HG03135 (cell line): ENCODE measurements at regions not wholly inside any gene's neighbourhood (a gene's known extent, or its start where the extent isn't known, plus 50 kb on each side); places are given as distances from the start of the nearest gene placed in this dataset.
A peak's percentile ranks its signal among the peaks of the same experiment; 100 is the strongest.

Experiments used
- ATAC-seq: cut with Tn5 transposase; IDR thresholded peaks from one replicate; pipeline ENCODE4 v1.9.1; 2021; ENCODE audit warnings: mild to moderate bottlenecking, moderate library complexity; ENCODE audit not compliant: unreplicated experiment

- ATAC-seq, result no peak
These were observed 370.4 kb downstream of the MTX2 start for GRCh38 chr2:176639671-176640070.

DNA sequence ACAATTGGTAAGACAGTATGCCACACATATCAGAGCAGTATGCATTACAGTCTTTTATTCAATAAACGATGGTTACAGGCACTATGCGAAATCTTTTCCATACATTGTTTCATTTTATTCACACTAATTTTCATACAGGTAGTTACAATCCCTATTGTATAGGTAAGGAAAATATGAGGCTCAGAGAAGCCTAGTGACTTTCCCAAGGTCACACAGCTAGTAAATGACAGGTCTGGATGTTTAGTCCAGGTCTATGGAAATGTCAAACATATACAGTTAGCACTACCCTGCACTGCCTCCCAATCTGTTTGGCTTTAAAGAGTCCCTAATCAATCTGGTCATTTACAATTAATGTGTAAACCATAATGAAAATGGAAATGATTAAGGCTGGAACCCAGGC, 372.2 kb downstream of the MTX2 start:
- ATAC-seq, result no peak

DNA sequence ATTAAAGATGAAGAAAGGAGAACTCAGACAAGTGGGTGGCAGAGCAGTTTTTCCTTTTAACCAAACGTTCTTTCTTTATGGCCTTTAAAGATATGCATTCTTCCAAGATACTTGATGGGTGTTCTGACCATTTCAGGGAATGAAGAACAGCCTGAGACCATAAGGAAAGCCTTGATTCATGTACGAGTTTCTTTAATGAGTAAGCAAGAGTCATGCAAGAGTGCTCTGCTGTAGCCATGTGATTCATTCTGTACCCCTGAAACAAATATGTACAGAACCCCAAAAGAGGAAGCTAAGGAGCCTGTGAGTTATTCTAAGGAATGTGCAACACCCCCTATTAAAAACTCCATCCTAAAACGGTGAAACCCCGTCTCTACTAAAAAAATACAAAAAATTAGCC, 372.8 kb downstream of the MTX2 start:
- ATAC-seq, result no peak

DNA sequence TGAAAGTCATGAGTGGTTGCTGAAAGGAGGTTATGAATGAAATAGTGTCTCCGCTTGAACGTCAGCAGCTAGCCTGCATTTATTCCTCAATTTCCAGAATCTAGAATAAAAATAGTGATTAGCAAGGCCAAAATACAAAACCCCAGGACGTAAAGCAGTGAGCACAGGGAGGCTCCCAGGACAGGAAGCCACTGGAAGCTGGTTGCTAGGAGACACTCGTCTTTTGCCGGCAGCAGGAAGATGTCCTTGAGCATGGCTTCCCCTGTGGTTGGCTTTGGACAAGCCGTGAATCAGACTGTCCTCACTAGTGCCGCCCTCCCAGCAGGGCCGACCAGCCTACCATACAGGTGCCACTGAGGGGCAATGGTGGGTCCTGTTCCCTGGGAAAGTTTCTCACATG, 374.4 kb downstream of the MTX2 start:
- ATAC-seq, result no peak

- no peak for ATAC-seq
These were observed 376.3 kb downstream of the MTX2 start for GRCh38 chr2:176645494-176645893.

GRCh38 chr2:176646033-176646615, 376.9 kb downstream of the MTX2 start:
- ATAC-seq, result no peak

GRCh38 chr2:176647325-176648165, 378.3 kb downstream of the MTX2 start:
- no peak for ATAC-seq

DNA sequence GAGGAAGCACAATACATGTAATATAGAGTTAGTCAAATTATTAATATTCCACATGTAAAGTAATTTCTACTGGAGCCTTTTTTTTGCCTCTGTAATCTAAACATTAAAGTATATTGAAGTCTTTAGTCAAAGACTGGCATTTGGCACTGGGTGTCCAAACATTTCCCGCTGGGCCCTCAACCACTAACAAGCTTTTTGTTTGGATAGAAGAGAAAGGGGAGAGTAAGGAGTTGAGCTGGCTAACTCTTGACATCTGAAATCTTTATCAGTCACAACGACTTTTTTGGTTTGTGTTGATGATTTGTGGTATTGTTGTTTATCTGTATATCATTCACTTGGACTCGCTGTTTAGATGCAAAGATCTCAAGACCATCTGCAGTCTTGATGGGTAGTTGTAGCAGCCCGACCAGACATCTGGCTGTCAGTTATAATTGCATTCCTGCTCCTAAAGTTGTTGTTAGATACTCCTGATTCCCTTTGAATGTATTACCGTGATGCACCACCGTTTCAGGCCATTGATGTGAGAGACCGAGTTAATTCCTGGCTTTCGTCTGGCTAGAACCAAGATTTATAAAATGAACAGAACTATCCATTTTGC, 379.6 kb downstream of the MTX2 start:
- no peak for ATAC-seq

- no peak for ATAC-seq
These were observed 381.0 kb downstream of the MTX2 start for GRCh38 chr2:176650104-176650837.

DNA sequence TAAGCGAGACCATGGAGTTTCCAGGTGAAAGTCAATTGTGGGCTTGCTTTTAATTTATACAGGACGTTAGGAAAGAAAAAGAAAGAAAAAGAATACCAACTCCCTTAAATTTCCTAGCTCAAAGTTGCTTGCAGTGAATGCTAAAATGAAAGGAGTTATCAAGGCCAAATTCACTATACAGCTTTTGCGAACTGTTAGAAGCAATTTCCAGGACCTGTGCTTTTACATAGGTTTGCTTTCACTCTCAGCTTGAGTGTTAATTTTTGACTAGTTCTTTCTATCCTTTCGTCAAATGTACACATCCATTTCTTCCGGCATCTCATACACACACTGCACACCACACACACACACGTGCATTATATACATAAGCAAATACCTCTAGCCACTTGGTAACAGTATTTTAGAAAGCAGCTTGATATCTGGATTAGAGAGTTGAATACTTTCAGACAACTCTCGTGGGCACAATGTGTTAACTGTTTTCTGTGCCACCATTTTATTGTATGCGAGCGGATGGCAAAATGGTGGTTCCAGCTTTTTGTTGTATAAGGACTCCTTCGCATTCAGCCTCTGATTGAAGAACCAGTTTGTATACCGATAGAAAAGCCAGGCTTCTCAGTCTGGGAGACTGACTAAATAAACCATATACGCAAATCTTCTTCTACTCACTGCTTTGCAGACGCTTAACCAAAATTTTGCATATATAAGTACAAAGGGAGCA, 381.8 kb downstream of the MTX2 start:
- ATAC-seq, result no peak

DNA sequence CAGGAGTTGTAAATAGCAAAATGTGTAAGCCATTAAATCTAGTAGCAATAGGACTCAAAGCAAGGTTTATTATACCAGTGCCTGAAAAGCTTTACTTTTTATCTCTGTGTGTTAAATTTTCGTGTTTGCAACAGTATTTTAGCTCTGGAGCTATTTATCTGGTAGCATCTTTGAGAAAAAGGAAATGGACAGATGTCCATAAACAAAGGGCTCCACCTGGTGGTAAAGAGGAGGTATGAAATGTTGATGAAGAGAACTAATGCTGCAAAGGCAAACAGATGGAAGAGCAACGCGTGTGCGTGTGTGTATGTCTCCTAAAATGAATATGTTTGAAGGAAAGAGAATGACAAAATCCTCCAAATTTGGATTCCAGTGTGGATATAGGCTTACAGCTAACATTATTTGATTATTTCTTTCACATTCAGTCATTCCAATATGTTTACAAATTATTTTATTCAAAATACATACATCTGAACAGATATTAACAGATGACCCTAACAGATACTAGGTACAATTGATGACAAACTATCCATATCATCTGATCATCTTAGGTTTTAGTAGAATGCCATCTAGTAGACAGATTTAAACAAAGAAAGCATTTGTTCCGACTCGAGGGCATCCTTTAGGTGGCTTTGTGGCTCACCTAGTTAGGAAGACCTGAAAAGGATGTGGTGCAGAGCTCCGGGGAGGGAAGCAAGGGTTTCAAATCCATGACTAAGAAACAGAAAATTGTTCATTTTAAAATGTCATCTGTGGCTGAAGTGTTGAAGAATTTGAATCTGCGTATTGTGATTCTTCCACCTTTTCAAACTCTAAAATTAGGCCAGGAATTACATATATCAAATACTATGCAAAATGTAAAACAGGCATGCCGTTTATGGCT, 383.3 kb downstream of the MTX2 start:
- no peak for ATAC-seq

GRCh38 chr2:176653479-176654443, 384.5 kb downstream of the MTX2 start:
- peak; percentile 79 for ATAC-seq

DNA sequence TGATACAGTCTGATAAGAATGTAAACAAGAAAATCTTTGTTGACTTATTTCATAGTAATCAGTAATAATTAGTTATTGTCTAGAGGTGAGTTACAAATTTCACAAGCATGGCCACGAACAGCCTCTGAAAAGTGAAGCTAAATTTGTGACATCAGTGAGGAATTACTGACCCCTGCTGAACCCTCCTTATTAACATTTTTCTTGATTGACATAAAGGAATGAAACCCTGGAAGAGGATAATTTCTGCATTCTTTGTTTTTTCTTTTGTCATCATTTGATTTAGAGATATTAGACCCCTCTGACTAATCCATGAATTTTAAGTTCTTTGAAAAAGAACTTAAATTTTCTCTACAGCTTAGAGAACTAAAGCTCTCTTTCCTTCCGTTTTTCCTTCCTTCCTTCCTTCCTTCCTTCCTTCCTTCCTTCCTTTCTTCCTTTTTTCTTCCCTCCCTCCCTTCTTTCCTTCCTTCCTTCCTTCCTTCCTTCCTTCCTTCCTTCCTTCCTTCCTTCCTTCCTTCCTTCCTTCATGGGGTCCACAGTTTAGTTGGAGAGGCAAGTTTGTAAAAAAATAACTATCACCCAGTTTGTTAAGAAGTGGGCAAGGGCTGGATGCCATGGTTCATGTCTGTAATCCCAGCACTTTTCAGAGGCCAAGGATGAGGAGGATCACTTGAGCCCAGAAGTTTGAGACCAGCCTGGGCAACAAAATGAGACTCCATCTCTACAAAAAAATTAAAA, 387.0 kb downstream of the MTX2 start:
- ATAC-seq, result no peak

GRCh38 chr2:176656776-176657140, 387.5 kb downstream of the MTX2 start:
- ATAC-seq, result no peak

GRCh38 chr2:176657393-176657792, 388.2 kb downstream of the MTX2 start:
- no peak for ATAC-seq

DNA sequence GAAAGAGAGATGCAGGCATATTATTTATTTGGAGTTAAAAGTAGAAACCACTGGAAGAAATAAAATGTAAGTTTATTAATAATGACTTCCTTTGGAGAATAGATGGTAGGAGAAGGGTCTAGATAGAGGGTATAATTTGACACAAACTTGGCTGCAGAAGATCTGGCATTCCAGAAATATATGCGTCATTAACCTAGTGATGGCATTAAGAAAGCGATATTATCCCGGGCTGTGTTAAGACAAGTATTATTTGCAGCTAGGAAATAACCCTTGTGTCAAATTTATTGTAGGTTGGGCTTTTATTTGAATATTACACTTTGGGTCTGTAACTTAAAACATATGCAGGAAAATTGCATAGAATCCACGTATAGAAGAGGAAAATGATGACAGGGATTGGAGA, 389.5 kb downstream of the MTX2 start:
- no peak for ATAC-seq

DNA sequence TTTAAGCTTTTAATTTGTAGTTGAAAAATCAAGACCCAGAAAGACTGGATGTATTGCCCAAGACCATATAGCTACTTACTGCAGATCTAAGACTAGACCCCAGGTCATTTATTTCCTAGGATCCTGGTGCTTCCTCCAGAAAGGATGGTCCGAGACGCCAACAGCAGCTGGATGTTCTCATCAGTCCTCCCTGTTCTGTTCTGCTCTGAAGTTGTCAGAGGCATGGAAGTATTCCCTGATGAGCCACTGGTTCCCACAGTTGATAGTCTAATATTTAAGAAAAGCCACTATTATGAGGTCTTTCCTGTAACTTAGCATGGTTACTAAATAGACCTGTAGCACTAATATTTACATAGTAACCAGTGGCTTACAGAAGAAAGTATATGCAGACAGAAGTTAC, 393.5 kb downstream of the MTX2 start:
- ATAC-seq, result no peak

- no peak for ATAC-seq
These were observed 395.2 kb downstream of the MTX2 start for GRCh38 chr2:176664478-176664877.
